Esophagus muscularis mucosa (tissue), 4 donors: ENCODE measurements at regions not wholly inside any gene's neighbourhood (a gene's known extent, or its start where the extent isn't known, plus 50 kb on each side); places are given as distances from the start of the nearest gene placed in this dataset.

Experiments used
- DNase-seq: peaks from one replicate; pipeline ENCODE4 v3.0.0-alpha.2; 2017; ENCODE audit errors: extremely low spot score
- H3K27ac ChIP-seq, 4 donors: fragments of 200-600 bp; sonication (generic); replicated peaks in 1 of 4; 1 replicate in 3 of 4; 2 replicates in 1 of 4; pipeline ENCODE4 v1.5.1; 2016 to 2019; ENCODE audit warnings: mild to moderate bottlenecking in 1 of 4
- H3K27me3 ChIP-seq, 4 donors: fragments of 200-600 bp; sonication (generic); one replicate each; pipeline versions ENCODE4 v1.5.1 to v1.6.0; 2016 to 2019
- H3K36me3 ChIP-seq, 4 donors: fragments of 200-600 bp; sonication (generic); one replicate each; pipeline ENCODE4 v1.5.1; 2016 to 2019
- H3K4me1 ChIP-seq, 4 donors: fragments of 200-600 bp; sonication (generic); one replicate each; pipeline ENCODE4 v1.5.1; 2016 to 2019
- H3K4me3 ChIP-seq, 4 donors: fragments of 200-600 bp; sonication (generic); 1 replicate in 2 of 4; 2 replicates in 2 of 4; pipeline ENCODE4 v1.5.1; 2016 to 2019; ENCODE audit warnings: mild to moderate bottlenecking in 4 of 4, moderate library complexity in 1 of 4
- H3K9me3 ChIP-seq, 4 donors: fragments of 200-600 bp; sonication (generic); 1 replicate in 3 of 4; 2 replicates in 1 of 4; pipeline ENCODE4 v1.5.1; 2016 to 2019
- EP300 ChIP-seq: sonication (generic); formaldehyde crosslinking; IDR thresholded peaks from one replicate; pipeline ENCODE4 v1.6.1; 2017; ENCODE audit warnings: antibody characterized with exemption
- POLR2A ChIP-seq: fragments of 450-650 bp; IDR thresholded peaks from one replicate; pipeline ENCODE4 v1.6.1; 2017; ENCODE audit warnings: antibody characterized with exemption, moderate library complexity, mild to moderate bottlenecking, low read depth
- POLR2AphosphoS5 ChIP-seq, 2 donors: sonication (generic); formaldehyde crosslinking; IDR thresholded peaks; one replicate each; pipeline ENCODE4 v1.6.1; 2017; ENCODE audit warnings: antibody characterized with exemption in 2 of 2
- WGBS: methylation state at CpG from one replicate; pipeline ENCODE4 v1.1.5; 2018; 5-methylcytosine and 5-hydroxymethylcytosine counted together
- intact Hi-C: fragments of 100-400 bp; cut with DNase I; formaldehyde crosslinking; loops from one replicate; pipeline ENCODE4 v1.15.1; 2023
- TF ChIP-seq, protein P1 (sequence below), 3 experiments: fragments of 200-600 bp in 2 of 3; fragments of 450-650 bp in 1 of 3; sonication (generic) in 2 of 3; IDR thresholded peaks; one replicate each; pipeline ENCODE4 v1.5.1; 2017 to 2019; ENCODE audit warnings: antibody characterized with exemption in 3 of 3, mild to moderate bottlenecking in 2 of 3, moderate library complexity in 1 of 3

GRCh38 chr12:86698641-86698980, 442.4 kb upstream of the MGAT4C start:
- no peaks in the 10 kb centered on the region for H3K4me1 ChIP-seq
- 45% methylated on average over 2 of the region's 2 CpGs for WGBS
- intact Hi-C loops = no loop called here
- no peaks in the 10 kb centered on the region for H3K27me3 ChIP-seq
- H3K4me3 ChIP-seq = no peak overlapping the region
- DNase-seq = no peak
- H3K27ac ChIP-seq = no peak overlapping the region
- H3K36me3 ChIP-seq = no peaks in the 10 kb centered on the region
- H3K9me3 ChIP-seq = no peaks in the 10 kb centered on the region
- no peak for TF ChIP-seq POLR2A
- no peak for TF ChIP-seq POLR2AphosphoS5 (IDR thresholded peaks at IDR 0.05)
- TF ChIP-seq, protein P1, sequence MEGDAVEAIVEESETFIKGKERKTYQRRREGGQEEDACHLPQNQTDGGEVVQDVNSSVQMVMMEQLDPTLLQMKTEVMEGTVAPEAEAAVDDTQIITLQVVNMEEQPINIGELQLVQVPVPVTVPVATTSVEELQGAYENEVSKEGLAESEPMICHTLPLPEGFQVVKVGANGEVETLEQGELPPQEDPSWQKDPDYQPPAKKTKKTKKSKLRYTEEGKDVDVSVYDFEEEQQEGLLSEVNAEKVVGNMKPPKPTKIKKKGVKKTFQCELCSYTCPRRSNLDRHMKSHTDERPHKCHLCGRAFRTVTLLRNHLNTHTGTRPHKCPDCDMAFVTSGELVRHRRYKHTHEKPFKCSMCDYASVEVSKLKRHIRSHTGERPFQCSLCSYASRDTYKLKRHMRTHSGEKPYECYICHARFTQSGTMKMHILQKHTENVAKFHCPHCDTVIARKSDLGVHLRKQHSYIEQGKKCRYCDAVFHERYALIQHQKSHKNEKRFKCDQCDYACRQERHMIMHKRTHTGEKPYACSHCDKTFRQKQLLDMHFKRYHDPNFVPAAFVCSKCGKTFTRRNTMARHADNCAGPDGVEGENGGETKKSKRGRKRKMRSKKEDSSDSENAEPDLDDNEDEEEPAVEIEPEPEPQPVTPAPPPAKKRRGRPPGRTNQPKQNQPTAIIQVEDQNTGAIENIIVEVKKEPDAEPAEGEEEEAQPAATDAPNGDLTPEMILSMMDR (IDR thresholded peaks at IDR 0.05) = no peak
- TF ChIP-seq EP300 = no peak

DNA sequence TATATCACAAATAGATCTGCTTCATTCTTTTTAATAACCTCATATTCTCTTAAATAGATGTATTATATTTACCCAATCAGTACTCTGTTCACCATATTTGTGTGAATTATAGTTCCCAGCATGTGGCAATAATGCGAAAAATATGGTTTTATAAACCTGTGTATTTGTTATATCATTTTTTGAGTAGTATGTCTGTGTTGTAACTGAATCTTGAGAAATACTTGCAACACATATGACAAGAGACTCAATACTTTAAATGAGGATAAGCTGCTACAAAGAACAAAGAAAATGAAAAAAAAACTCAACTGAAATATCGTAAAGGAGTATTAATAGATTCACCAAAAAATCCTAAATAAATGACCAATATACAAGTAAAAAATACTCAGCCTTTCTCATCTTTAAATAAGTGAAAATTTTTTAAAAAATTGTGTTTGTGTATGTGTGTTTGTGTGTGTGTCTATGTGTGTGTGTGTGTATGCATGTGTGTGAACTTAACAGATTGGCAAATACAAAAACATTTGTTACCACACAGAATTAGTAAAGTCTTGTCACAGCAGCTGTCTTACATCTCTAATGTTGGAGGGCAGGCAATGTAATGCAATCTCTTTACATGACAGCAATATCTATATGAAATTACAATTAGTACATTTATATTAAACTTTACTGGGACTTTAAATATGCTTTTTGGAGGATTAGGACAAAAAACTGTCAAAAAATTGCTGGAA, 441.9 kb upstream of the MGAT4C start:
- DNase-seq = no peak
- Histone ChIP-seq H3K27me3 (no peaks in the 10 kb centered on the region), H3K4me3 (no peak overlapping the region), H3K4me1 (no peaks in the 10 kb centered on the region), H3K36me3 (no peaks in the 10 kb centered on the region), H3K9me3 (no peaks in the 10 kb centered on the region), H3K27ac (no peak overlapping the region)
- TF ChIP-seq, protein P1 (IDR thresholded peaks at IDR 0.05) = no peak
- TF ChIP-seq POLR2A (no peak), EP300 (no peak), POLR2AphosphoS5 (IDR thresholded peaks at IDR 0.05) (no peak)
- intact Hi-C loops = no loop called here
- 85% methylated on average over 2 of the region's 2 CpGs for WGBS

- no peak for DNase-seq
- no peak overlapping the region for H3K27ac ChIP-seq
- 58% methylated on average over 6 of the region's 6 CpGs for WGBS
- no peaks in the 10 kb centered on the region for H3K4me1 ChIP-seq
- TF ChIP-seq POLR2A = no peak
- no peak for TF ChIP-seq POLR2AphosphoS5 (IDR thresholded peaks at IDR 0.05)
- no peak for TF ChIP-seq EP300
- TF ChIP-seq, protein P1 (IDR thresholded peaks at IDR 0.05) = no peak
- intact Hi-C loops = no loop called here
- peaks cover 0 to 4% (median 1%) of the 10 kb centered on the region in 4 donors for H3K9me3 ChIP-seq
- H3K36me3 ChIP-seq = no peaks in the 10 kb centered on the region
- H3K4me3 ChIP-seq = no peak overlapping the region
- H3K27me3 ChIP-seq = no peaks in the 10 kb centered on the region
Observed at GRCh38 chr12:86683568-86684304, 427.5 kb upstream of the MGAT4C start.

GRCh38 chr12:86681060-86681459, 424.9 kb upstream of the MGAT4C start:
- intact Hi-C loops = no loop called here
- TF ChIP-seq POLR2A = no peak
- TF ChIP-seq POLR2AphosphoS5 (IDR thresholded peaks at IDR 0.05) = no peak
- TF ChIP-seq EP300 = no peak
- TF ChIP-seq, protein P1 (IDR thresholded peaks at IDR 0.05) = no peak
- Histone ChIP-seq H3K4me1 (no peaks in the 10 kb centered on the region), H3K4me3 (no peak overlapping the region), H3K27me3 (no peaks in the 10 kb centered on the region), H3K36me3 (no peaks in the 10 kb centered on the region), H3K27ac (no peak overlapping the region), H3K9me3 (peaks cover 0 to 4% (median 1%) of the 10 kb centered on the region in 4 donors)
- DNase-seq = no peak
- 56% methylated on average over 1 of the region's 1 CpG for WGBS

DNA sequence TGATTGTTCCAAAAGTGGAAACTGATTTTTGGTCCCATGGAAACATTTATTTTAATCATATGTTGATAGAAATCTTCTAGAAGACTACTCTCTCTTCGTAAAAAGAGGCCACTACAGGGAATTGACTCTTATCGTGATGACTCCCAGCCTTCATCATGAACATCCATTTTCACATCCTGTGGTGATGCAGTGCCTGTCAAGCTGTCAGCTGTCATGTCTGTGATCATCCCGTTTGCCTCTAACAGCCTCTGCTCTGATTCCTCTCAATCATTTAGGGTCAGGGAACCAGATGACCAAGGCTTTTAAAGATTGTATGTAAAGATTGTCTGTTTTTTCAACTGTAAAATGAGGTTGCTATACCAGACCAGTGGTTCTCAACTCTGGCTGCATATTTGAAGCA, 419.0 kb upstream of the MGAT4C start:
- H3K27me3 ChIP-seq = no peaks in the 10 kb centered on the region
- H3K36me3 ChIP-seq = no peaks in the 10 kb centered on the region
- H3K9me3 ChIP-seq = no peaks in the 10 kb centered on the region
- TF ChIP-seq, protein P1 (IDR thresholded peaks at IDR 0.05) = no peak
- TF ChIP-seq POLR2A (no peak), POLR2AphosphoS5 (IDR thresholded peaks at IDR 0.05) (no peak), EP300 (no peak)
- no peak overlapping the region for H3K27ac ChIP-seq
- H3K4me1 ChIP-seq = no peaks in the 10 kb centered on the region
- WGBS = 61% methylated on average over 3 of the region's 3 CpGs
- DNase-seq = no peak
- no peak overlapping the region for H3K4me3 ChIP-seq
- intact Hi-C loops = no loop called here
